GM10248 (cell line): ENCODE measurements at regions not wholly inside any gene's neighbourhood (a gene's known extent, or its start where the extent isn't known, plus 50 kb on each side); places are given as distances from the start of the nearest gene placed in this dataset.
"Not testable (repeated sequence)": the region's sequence is repeated elsewhere in the genome, so short reads cannot be mapped to it uniquely, and the experiment has no call there.

Experiments
- CTCF ChIA-PET: fragments of 300-600 bp; sonication (Branson Sonifier 250); formaldehyde crosslinking; extraction: SDS; loops from one replicate; lab custom pipeline; 2021; ENCODE audit warnings: antibody characterized with exemption; lab: Yijun Ruan, JAX
- POLR2A ChIA-PET: fragments of 350-650 bp; sonication (Branson Sonifier 250); formaldehyde crosslinking; extraction: SDS; loops from one replicate; lab custom pipeline; 2020; ENCODE audit warnings: antibody characterized with exemption; lab: Yijun Ruan, JAX
- DNase-seq: peaks from one replicate; pipeline ENCODE4 v3.0.0; 2012; ENCODE audit errors: extremely low spot score
- CTCF ChIP-seq: IDR thresholded peaks from 2 replicates; pipeline ENCODE4 v1.5.1; 2012; ENCODE audit warnings: mild to moderate bottlenecking, low read depth; ENCODE audit errors: extremely low read depth, missing control alignments, control extremely low read depth

- DNase-seq, result no peak
- TF ChIP-seq CTCF, result no peak
- ChIA-PET POLR2A (no interaction called here), CTCF (interaction anchor here (0.6 to 2.0 kb wide), 5 partner anchors 8 to 32 kb away, joined by 3 to 5 read pairs (median 3); no protein-coding TSS in a partner anchor)
Measured at GRCh38 chr3:81829937-81830336, 68.5 kb upstream of the GBE1 start.

- POLR2A ChIA-PET, DNase-seq: not testable (repeated sequence)
- CTCF ChIA-PET, result interaction anchor here (0.6 to 2.0 kb wide), 3 partner anchors 7 to 95 kb away, joined by 3 to 5 read pairs (median 3); no protein-coding TSS in a partner anchor
Measured at GRCh38 chr3:81829272-81829671, 67.8 kb upstream of the GBE1 start.

GRCh38 chr3:81823882-81824395 is 62.5 kb upstream of the GBE1 start:
- TF ChIP-seq CTCF, result no peak
- ChIA-PET CTCF (interaction anchor here (1.0 to 1.6 kb wide), 2 partner anchors 11 to 67 kb away, joined by 3 read pairs; no protein-coding TSS in a partner anchor), POLR2A (no interaction called here)
- peak; percentile 22 for DNase-seq

GRCh38 chr3:81823086-81823485 is 61.6 kb upstream of the GBE1 start:
- ChIA-PET CTCF (interaction anchor here (1.0 to 1.6 kb wide), 2 partner anchors 61 to 168 kb away, joined by 3 to 6 read pairs; partner anchors contain the start of gene GBE1), POLR2A (no interaction called here)
- DNase-seq, result no peak
- TF ChIP-seq CTCF, result no peak

- ChIA-PET CTCF (interaction anchor here (0.7 to 3.1 kb wide), 6 partner anchors 14 to 55 kb away, joined by 3 to 14 read pairs (median 3); no protein-coding TSS in a partner anchor), POLR2A (no interaction called here)
- TF ChIP-seq CTCF, result no peak
- DNase-seq, result peak; percentile 61
Measured at GRCh38 chr3:81816473-81817250, 55.2 kb upstream of the GBE1 start.

GRCh38 chr3:81812098-81812497 is 50.7 kb upstream of the GBE1 start:
- POLR2A ChIA-PET, result not testable (repeated sequence)
- CTCF ChIA-PET, result interaction anchor here (1.2 kb wide), 1 partner anchor 34 kb away, joined by 4 read pairs; no protein-coding TSS in a partner anchor

More at GRCh38 chr3:81812098-81812497, 50.7 kb upstream of the GBE1 start:
- not testable (repeated sequence) for DNase-seq
